H1 (cell line): ENCODE measurements at regions not wholly inside any gene's neighbourhood (a gene's known extent, or its start where the extent isn't known, plus 50 kb on each side); places are given as distances from the start of the nearest gene placed in this dataset.

Experiments
- CTCF ChIA-PET: fragments of 300-600 bp; sonication (Branson Sonifier 250); formaldehyde crosslinking; loops from one replicate; lab custom pipeline; 2021; ENCODE audit not compliant: partially characterized antibody; lab: Charles Lee
- POLR2A ChIA-PET: fragments of 300-600 bp; sonication (Branson Sonifier 250); formaldehyde crosslinking; loops from one replicate; lab custom pipeline; 2021; ENCODE audit warnings: inconsistent platforms; ENCODE audit not compliant: partially characterized antibody; lab: Charles Lee
- DNase-seq, 2 experiments: peaks; one replicate each; pipeline versions ENCODE4 v3.0.0 to v3.0.0-alpha.2; 2010 to 2022; ENCODE audit warnings: low spot score in 2 of 2, low read depth in 1 of 2, mixed read lengths in 1 of 2
- FAIRE-seq: peaks from 2 replicates; lab custom pipeline; 2011; peaks lifted over from hg19 to GRCh38; lab: Jason Lieb, UNC
- H2AFZ ChIP-seq: 2 replicates; pipeline ENCODE4 v1.8.1; 2012; ENCODE audit warnings: low read length, inconsistent platforms
- H2AK5ac ChIP-seq: 2 replicates; pipeline ENCODE4 v1.6.1; 2013; ENCODE audit warnings: low read depth, low read length
- H2BK120ac ChIP-seq: replicated peaks from 2 replicates; pipeline ENCODE3; 2013; ENCODE audit warnings: low read depth, low read length, inconsistent platforms
- H2BK12ac ChIP-seq: 2 replicates; pipeline ENCODE4 v1.6.1; 2013; ENCODE audit warnings: low read depth, low read length
- H2BK15ac ChIP-seq: 2 replicates; pipeline ENCODE4 v1.6.1; 2013; ENCODE audit warnings: low read length
- H2BK20ac ChIP-seq: 2 replicates; pipeline ENCODE4 v1.6.1; 2013; ENCODE audit warnings: low read length
- H2BK5ac ChIP-seq: 2 replicates; pipeline ENCODE4 v1.6.1; 2013; ENCODE audit warnings: low read depth, low read length
- H3K14ac ChIP-seq: 2 replicates; pipeline ENCODE4 v1.6.1; 2013; ENCODE audit warnings: inconsistent platforms; ENCODE audit not compliant: insufficient read length
- H3K18ac ChIP-seq: 2 replicates; pipeline ENCODE4 v1.6.1; 2013; ENCODE audit warnings: low read length; ENCODE audit errors: extremely low read depth
- H3K23ac ChIP-seq: 2 replicates; pipeline ENCODE4 v1.6.1; 2013; ENCODE audit warnings: inconsistent platforms; ENCODE audit not compliant: insufficient read length
- H3K23me2 ChIP-seq: 2 replicates; pipeline ENCODE4 v1.6.1; 2013; ENCODE audit warnings: low read depth, low read length
- H3K27ac ChIP-seq: 2 replicates; pipeline ENCODE4 v1.6.1; 2011; ENCODE audit warnings: low read depth, low read length, inconsistent platforms
- H3K27me3 ChIP-seq, 4 experiments: replicated peaks in 1 of 4; 1 replicate in 1 of 4; 2 replicates in 3 of 4; pipeline versions ENCODE4 v1.6.1 to v1.8.1; 2011 to 2013; ENCODE audit warnings: low read length in 3 of 4, mild to moderate bottlenecking in 3 of 4, inconsistent platforms in 2 of 4, mixed read lengths in 2 of 4, moderate library complexity in 1 of 4; ENCODE audit not compliant: control insufficient read depth in 3 of 4, insufficient read depth in 3 of 4; ENCODE audit errors: extremely low read depth in 1 of 4
- H3K36me3 ChIP-seq, 4 experiments: 2 replicates each; pipeline versions ENCODE4 v1.6.1 to v1.8.1; 2011 to 2013; ENCODE audit warnings: mild to moderate bottlenecking in 4 of 4, low read length in 3 of 4, moderate library complexity in 2 of 4, control low read depth in 1 of 4, inconsistent platforms in 1 of 4; ENCODE audit not compliant: insufficient read depth in 4 of 4, control insufficient read depth in 2 of 4
- H3K4ac ChIP-seq: replicated peaks from 2 replicates; pipeline ENCODE3; 2013; ENCODE audit warnings: low read length, low read depth, mixed read lengths, inconsistent platforms; ENCODE audit not compliant: insufficient read length
- H3K4me1 ChIP-seq, 4 experiments: replicated peaks in 1 of 4; 1 replicate in 1 of 4; 2 replicates in 3 of 4; pipeline versions ENCODE4 v1.6.1 to v1.8.1; 2011 to 2013; ENCODE audit warnings: low read length in 3 of 4, inconsistent platforms in 2 of 4, mixed read lengths in 1 of 4; ENCODE audit not compliant: insufficient read depth in 4 of 4, control insufficient read depth in 3 of 4
- H3K4me2 ChIP-seq, 2 experiments: 2 replicates each; pipeline versions ENCODE4 v1.6.1 to v1.8.1; 2011 to 2013; ENCODE audit warnings: low read depth in 2 of 2, low read length in 2 of 2, control low read depth in 1 of 2, inconsistent platforms in 1 of 2, mild to moderate bottlenecking in 1 of 2; ENCODE audit not compliant: insufficient read depth in 1 of 2
- H3K4me3 ChIP-seq, 4 experiments: fragments of 200-600, 300-600 bp in 1 of 4; sonication (generic), shearing (Covaris generic), sonication (Bioruptor Twin) in 1 of 4; 2 replicates each; pipeline versions ENCODE4 v1.5.1 to v1.8.1; 2011 to 2016; ENCODE audit warnings: low read length in 4 of 4, low read depth in 3 of 4, control low read depth in 2 of 4, inconsistent platforms in 2 of 4, mild to moderate bottlenecking in 2 of 4, mixed read lengths in 1 of 4, moderate library complexity in 1 of 4; ENCODE audit not compliant: insufficient read depth in 2 of 4; ENCODE audit errors: extremely low read depth in 1 of 4
- H3K56ac ChIP-seq: replicated peaks from 2 replicates; pipeline ENCODE3; 2013; ENCODE audit warnings: low read depth, mild to moderate bottlenecking, mixed read lengths, low read length, inconsistent platforms; ENCODE audit not compliant: insufficient read length
- H3K79me1 ChIP-seq: 2 replicates; pipeline ENCODE4 v1.6.1; 2013; ENCODE audit warnings: low read depth, low read length, control low read depth
- H3K79me2 ChIP-seq, 2 experiments: 2 replicates each; pipeline versions ENCODE4 v1.6.1 to v1.8.1; 2012 to 2013; ENCODE audit warnings: low read length in 2 of 2, mild to moderate bottlenecking in 2 of 2, inconsistent platforms in 1 of 2; ENCODE audit not compliant: insufficient read depth in 2 of 2, control insufficient read depth in 1 of 2
- H3K9ac ChIP-seq, 4 experiments: replicated peaks in 1 of 4; 1 replicate in 1 of 4; 2 replicates in 3 of 4; pipeline versions ENCODE4 v1.6.1 to v1.8.1; 2011 to 2013; ENCODE audit warnings: low read depth in 3 of 4, low read length in 3 of 4, control low read depth in 2 of 4, mild to moderate bottlenecking in 2 of 4, moderate library complexity in 2 of 4, inconsistent platforms in 1 of 4; ENCODE audit errors: extremely low read depth in 1 of 4
- H3K9me3 ChIP-seq, 2 experiments: 2 replicates each; pipeline versions ENCODE4 v1.6.1 to v1.8.1; 2012 to 2013; ENCODE audit warnings: mild to moderate bottlenecking in 2 of 2, moderate library complexity in 2 of 2, control low read depth in 1 of 2, inconsistent platforms in 1 of 2, low read depth in 1 of 2, low read length in 1 of 2, mixed read lengths in 1 of 2; ENCODE audit not compliant: insufficient read depth in 2 of 2
- H4K20me1 ChIP-seq, 2 experiments: replicated peaks in 1 of 2; 2 replicates each; pipeline versions ENCODE3 to v1.8.1; 2011 to 2013; ENCODE audit warnings: inconsistent platforms in 2 of 2, low read length in 2 of 2, mild to moderate bottlenecking in 1 of 2; ENCODE audit not compliant: insufficient read depth in 2 of 2, control insufficient read depth in 1 of 2
- H4K5ac ChIP-seq: 2 replicates; pipeline ENCODE4 v1.6.1; 2013; ENCODE audit warnings: low read length, low read depth, mixed read lengths, inconsistent platforms; ENCODE audit not compliant: insufficient read length
- H4K8ac ChIP-seq: 2 replicates; pipeline ENCODE4 v1.8.0; 2013; ENCODE audit warnings: mild to moderate bottlenecking, moderate library complexity, low read length, inconsistent platforms; ENCODE audit not compliant: insufficient read depth; ENCODE audit errors: extremely low read depth
- H4K91ac ChIP-seq: replicated peaks from 2 replicates; pipeline ENCODE3; 2013; ENCODE audit warnings: low read length, mixed read lengths, inconsistent platforms; ENCODE audit not compliant: insufficient read length
- ASH2L ChIP-seq: fragments of 200-600, 300-600 bp; sonication (generic); IDR thresholded peaks from one replicate; pipeline ENCODE4 v1.7.1; 2017; ENCODE audit warnings: low read length
- FOSL1 ChIP-seq: IDR thresholded peaks from 2 replicates; pipeline ENCODE4 v1.6.1; 2011; ENCODE audit warnings: mild to moderate bottlenecking, low read depth, low read length, moderate library complexity; ENCODE audit not compliant: insufficient read depth
- JUN ChIP-seq: IDR thresholded peaks from 2 replicates; pipeline ENCODE4 v1.6.1; 2011; ENCODE audit warnings: low read depth, mild to moderate bottlenecking, improper control_type of control experiment, low read length
- JUND ChIP-seq: IDR thresholded peaks from 2 replicates; pipeline ENCODE4 v1.6.1; 2011; ENCODE audit warnings: mild to moderate bottlenecking, improper control_type of control experiment, low read length
- RAD21 ChIP-seq, 2 experiments: IDR thresholded peaks in 1 of 2; conservative IDR thresholded peaks in 1 of 2; 2 replicates each; pipeline ENCODE4 v1.6.1; 2011; ENCODE audit warnings: low read depth in 2 of 2, low read length in 2 of 2, improper control_type of control experiment in 1 of 2, inconsistent platforms in 1 of 2, mild to moderate bottlenecking in 1 of 2, moderate library complexity in 1 of 2
- RNF2 ChIP-seq: fragments of 200-900, 300-1000 bp; sonication (generic); IDR thresholded peaks from 2 replicates; pipeline ENCODE4 v1.7.1; 2016; ENCODE audit warnings: borderline replicate concordance, low read depth, mild to moderate bottlenecking, antibody characterized with exemption, low read length; ENCODE audit not compliant: poor library complexity, severe bottlenecking; ENCODE audit errors: missing control alignments
- RXRA ChIP-seq: IDR thresholded peaks from 2 replicates; pipeline ENCODE4 v1.6.1; 2011; ENCODE audit warnings: low read depth, mild to moderate bottlenecking, low read length, moderate library complexity; ENCODE audit not compliant: insufficient read depth
- SP2 ChIP-seq: IDR thresholded peaks from 2 replicates; pipeline ENCODE4 v1.6.1; 2012; ENCODE audit warnings: mild to moderate bottlenecking, low read length, inconsistent platforms
- SUZ12 ChIP-seq: fragments of 200-600 bp; sonication (generic); IDR thresholded peaks from 2 replicates; pipeline ENCODE4 v1.6.1; 2012; ENCODE audit warnings: mild to moderate bottlenecking, inconsistent platforms, low read length, moderate library complexity, mixed read lengths
- TAF1 ChIP-seq: IDR thresholded peaks from 2 replicates; pipeline ENCODE4 v1.6.1; 2011; ENCODE audit warnings: mild to moderate bottlenecking, low read depth, low read length
- TEAD4 ChIP-seq: IDR thresholded peaks from 2 replicates; pipeline ENCODE4 v1.6.1; 2012; ENCODE audit warnings: low read depth, low read length, inconsistent platforms, mixed read lengths
- WGBS, 2 experiments: shearing (Covaris generic) in 1 of 2; methylation state at CpG; one replicate each; pipeline versions ENCODE4 v1.1.6 to v1.1.7; 2013 to 2015; ENCODE audit warnings: low lambda C conversion rate in 2 of 2, mixed read lengths in 2 of 2, inconsistent platforms in 1 of 2, low coverage in 1 of 2, missing lambda C conversion rate in 1 of 2; ENCODE audit not compliant: insufficient replicate concordance in 2 of 2, insufficient coverage in 1 of 2, insufficient read length in 1 of 2; ENCODE audit errors: extremely low coverage in 1 of 2, missing lambda C conversion rate in 1 of 2; 5-methylcytosine and 5-hydroxymethylcytosine counted together
- TF ChIP-seq, protein P1 (sequence below), 3 experiments: IDR thresholded peaks; 1 replicate in 2 of 3; 2 replicates in 1 of 3; pipeline versions ENCODE4 v1.5.1 to v1.6.1; 2011; ENCODE audit warnings: low read length in 3 of 3, mild to moderate bottlenecking in 3 of 3, inconsistent platforms in 2 of 3, low read depth in 1 of 3, moderate library complexity in 1 of 3; ENCODE audit not compliant: insufficient read depth in 1 of 3; ENCODE audit errors: control extremely low read depth in 1 of 3

DNA sequence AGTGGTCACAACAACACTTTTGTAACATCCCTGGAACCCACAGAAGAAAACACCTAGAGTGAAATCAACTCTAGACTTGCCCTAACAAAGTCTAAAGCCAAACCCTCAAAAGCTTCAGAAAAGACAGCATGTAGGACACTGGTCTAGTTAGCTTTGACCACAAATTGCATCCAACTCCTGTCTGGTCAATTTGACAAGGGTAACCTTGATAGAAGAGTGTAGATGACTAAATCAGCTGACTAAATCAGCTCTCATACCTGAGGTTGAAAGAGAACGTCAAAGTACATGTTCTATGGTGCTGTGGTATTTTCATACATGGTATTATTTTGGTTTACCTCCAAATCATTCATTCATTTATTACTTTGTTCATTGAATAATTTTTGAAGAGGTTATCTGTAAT lies 272.8 kb downstream of the KLF5 start:
- H3K14ac ChIP-seq, result no peak overlapping the region
- H2BK120ac ChIP-seq, result no peak overlapping the region
- H3K79me2 ChIP-seq, result no peaks in the 10 kb centered on the region
- DNase-seq (no peak), FAIRE-seq (no peak)
- CTCF ChIA-PET, result interaction anchor here (1.1 kb wide), 1 partner anchor 9 kb away, joined by 3 read pairs; no protein-coding TSS in a partner anchor
- H2AK5ac ChIP-seq, result no peak overlapping the region
- H4K5ac ChIP-seq, result no peak overlapping the region
- no peak overlapping the region for H4K8ac ChIP-seq
- no peaks in the 10 kb centered on the region for H4K20me1 ChIP-seq
- no peak overlapping the region for H3K27ac ChIP-seq
- H4K91ac ChIP-seq, result no peak overlapping the region
- WGBS, 2 experiments, result 87% methylated on average over 1 of the region's 1 CpG; no CpG with 5 or more reads in 1 of the 2 experiments
- no peak overlapping the region for H2AFZ ChIP-seq
- no peak overlapping the region for H2BK15ac ChIP-seq
- H3K4ac ChIP-seq, result no peak overlapping the region
- no peak overlapping the region for H3K9ac ChIP-seq
- H3K27me3 ChIP-seq, result no peaks in the 10 kb centered on the region
- H3K9me3 ChIP-seq, result no peaks in the 10 kb centered on the region
- no peaks in the 10 kb centered on the region for H3K23me2 ChIP-seq
- no peak overlapping the region for H2BK20ac ChIP-seq
- no peak overlapping the region for H2BK12ac ChIP-seq
- H3K36me3 ChIP-seq, result no peaks in the 10 kb centered on the region
- no peak overlapping the region for H3K4me3 ChIP-seq
- H3K79me1 ChIP-seq, result no peaks in the 10 kb centered on the region
- H3K4me1 ChIP-seq, result no peaks in the 10 kb centered on the region
- H3K4me2 ChIP-seq, result no peak overlapping the region
- H3K56ac ChIP-seq, result no peak overlapping the region
- H3K18ac ChIP-seq, result no peak overlapping the region
- no peak overlapping the region for H2BK5ac ChIP-seq
- POLR2A ChIA-PET, result no interaction called here
- H3K23ac ChIP-seq, result no peak overlapping the region
- TF ChIP-seq RAD21 (IDR thresholded peaks at IDR 0.05 in 1 of 2, conservative IDR thresholded peaks at IDR 0.05 in 1 of 2; ENCODE audit: low read depth in 2 of 2, low read length in 2 of 2) (no peak), JUN (no peak), SUZ12 (no peak), TAF1 (no peak), FOSL1 (no peak), JUND (no peak), SP2 (no peak), TEAD4 (no peak), RXRA (no peak), ASH2L (no peak), RNF2 (no peak)
- TF ChIP-seq, protein P1, sequence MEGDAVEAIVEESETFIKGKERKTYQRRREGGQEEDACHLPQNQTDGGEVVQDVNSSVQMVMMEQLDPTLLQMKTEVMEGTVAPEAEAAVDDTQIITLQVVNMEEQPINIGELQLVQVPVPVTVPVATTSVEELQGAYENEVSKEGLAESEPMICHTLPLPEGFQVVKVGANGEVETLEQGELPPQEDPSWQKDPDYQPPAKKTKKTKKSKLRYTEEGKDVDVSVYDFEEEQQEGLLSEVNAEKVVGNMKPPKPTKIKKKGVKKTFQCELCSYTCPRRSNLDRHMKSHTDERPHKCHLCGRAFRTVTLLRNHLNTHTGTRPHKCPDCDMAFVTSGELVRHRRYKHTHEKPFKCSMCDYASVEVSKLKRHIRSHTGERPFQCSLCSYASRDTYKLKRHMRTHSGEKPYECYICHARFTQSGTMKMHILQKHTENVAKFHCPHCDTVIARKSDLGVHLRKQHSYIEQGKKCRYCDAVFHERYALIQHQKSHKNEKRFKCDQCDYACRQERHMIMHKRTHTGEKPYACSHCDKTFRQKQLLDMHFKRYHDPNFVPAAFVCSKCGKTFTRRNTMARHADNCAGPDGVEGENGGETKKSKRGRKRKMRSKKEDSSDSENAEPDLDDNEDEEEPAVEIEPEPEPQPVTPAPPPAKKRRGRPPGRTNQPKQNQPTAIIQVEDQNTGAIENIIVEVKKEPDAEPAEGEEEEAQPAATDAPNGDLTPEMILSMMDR (IDR thresholded peaks at IDR 0.05; ENCODE audit: control extremely low read depth in 1 of 3, insufficient read depth in 1 of 3, low read depth in 1 of 3, low read length in 3 of 3), result no peak
